Fibroblast of lung (primary cell): ENCODE measurements at regions not wholly inside any gene's neighbourhood (a gene's known extent, or its start where the extent isn't known, plus 50 kb on each side); places are given as distances from the start of the nearest gene placed in this dataset.
"Not testable (repeated sequence)": the region's sequence is repeated elsewhere in the genome, so short reads cannot be mapped to it uniquely, and the experiment has no call there.

ENCODE experiments used
- EZH2 ChIP-seq: IDR thresholded peaks from 2 replicates; pipeline ENCODE4 v1.5.1; 2012; ENCODE audit warnings: low read length, control low read depth, mild to moderate bottlenecking; ENCODE audit errors: missing control alignments
- TF ChIP-seq, protein P1 (sequence below), 2 donors: IDR thresholded peaks in 1 of 2; conservative IDR thresholded peaks in 1 of 2; 1 replicate in 1 of 2; 2 replicates in 1 of 2; pipeline ENCODE4 v1.5.1; 2011 to 2012; ENCODE audit warnings: low read length in 2 of 2, control low read depth in 1 of 2, inconsistent platforms in 1 of 2, low read depth in 1 of 2, mild to moderate bottlenecking in 1 of 2

DNA sequence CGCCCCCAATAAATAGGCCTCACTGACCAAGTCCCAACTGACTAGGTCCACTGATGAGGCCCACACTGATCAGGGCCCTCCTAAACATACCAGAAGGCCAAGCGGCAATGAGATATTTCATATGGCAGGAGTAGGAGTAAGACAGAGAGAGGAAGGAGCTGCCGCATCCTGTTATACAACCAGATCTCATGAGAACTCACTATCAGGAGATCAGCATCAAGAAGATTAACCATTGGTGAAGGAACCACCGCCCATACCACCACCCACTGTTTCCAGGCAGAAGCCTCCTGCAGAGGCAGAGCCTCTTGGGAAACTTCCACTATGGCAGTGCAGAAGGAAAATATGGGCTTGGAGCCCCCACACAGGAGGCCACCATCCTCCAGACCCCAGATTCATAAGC lies 95.0 kb upstream of the CTSV start:
- TF ChIP-seq, protein P1, sequence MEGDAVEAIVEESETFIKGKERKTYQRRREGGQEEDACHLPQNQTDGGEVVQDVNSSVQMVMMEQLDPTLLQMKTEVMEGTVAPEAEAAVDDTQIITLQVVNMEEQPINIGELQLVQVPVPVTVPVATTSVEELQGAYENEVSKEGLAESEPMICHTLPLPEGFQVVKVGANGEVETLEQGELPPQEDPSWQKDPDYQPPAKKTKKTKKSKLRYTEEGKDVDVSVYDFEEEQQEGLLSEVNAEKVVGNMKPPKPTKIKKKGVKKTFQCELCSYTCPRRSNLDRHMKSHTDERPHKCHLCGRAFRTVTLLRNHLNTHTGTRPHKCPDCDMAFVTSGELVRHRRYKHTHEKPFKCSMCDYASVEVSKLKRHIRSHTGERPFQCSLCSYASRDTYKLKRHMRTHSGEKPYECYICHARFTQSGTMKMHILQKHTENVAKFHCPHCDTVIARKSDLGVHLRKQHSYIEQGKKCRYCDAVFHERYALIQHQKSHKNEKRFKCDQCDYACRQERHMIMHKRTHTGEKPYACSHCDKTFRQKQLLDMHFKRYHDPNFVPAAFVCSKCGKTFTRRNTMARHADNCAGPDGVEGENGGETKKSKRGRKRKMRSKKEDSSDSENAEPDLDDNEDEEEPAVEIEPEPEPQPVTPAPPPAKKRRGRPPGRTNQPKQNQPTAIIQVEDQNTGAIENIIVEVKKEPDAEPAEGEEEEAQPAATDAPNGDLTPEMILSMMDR (conservative IDR thresholded peaks at IDR 0.05 in 1 of 2, IDR thresholded peaks at IDR 0.05 in 1 of 2; ENCODE audit: low read depth in 1 of 2, low read length in 2 of 2), result not testable (repeated sequence)
- TF ChIP-seq EZH2, result not testable (repeated sequence)
